HG02678 (cell line): ENCODE measurements at regions not wholly inside any gene's neighbourhood (a gene's known extent, or its start where the extent isn't known, plus 50 kb on each side); places are given as distances from the start of the nearest gene placed in this dataset.

ENCODE experiments used
- ATAC-seq: cut with Tn5 transposase; IDR thresholded peaks from one replicate; pipeline ENCODE4 v1.9.1; 2021; ENCODE audit warnings: mild to moderate bottlenecking, moderate library complexity; ENCODE audit not compliant: unreplicated experiment

DNA sequence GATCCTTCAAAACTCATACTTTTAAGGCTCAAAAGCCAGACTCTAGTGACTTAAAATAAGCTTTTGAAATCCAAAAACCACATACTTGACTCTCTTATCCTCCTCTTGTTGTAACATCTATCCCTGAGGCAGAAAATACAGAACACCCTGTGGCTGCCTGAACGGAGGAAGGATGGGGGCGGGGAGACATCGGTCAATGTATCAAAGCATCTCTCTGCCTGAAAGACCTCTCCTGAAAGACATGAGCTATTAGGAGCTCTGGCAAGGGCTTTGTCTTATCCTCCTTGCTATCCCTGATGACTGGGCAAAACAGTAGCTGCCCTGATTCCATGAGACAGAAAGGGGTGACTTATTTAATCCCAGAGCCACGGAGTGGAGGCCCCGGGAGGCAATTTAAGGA, 122.4 kb downstream of the MN1 start:
- no peak for ATAC-seq

GRCh38 chr22:27679693-27680488, 121.7 kb downstream of the MN1 start:
- no peak for ATAC-seq

DNA sequence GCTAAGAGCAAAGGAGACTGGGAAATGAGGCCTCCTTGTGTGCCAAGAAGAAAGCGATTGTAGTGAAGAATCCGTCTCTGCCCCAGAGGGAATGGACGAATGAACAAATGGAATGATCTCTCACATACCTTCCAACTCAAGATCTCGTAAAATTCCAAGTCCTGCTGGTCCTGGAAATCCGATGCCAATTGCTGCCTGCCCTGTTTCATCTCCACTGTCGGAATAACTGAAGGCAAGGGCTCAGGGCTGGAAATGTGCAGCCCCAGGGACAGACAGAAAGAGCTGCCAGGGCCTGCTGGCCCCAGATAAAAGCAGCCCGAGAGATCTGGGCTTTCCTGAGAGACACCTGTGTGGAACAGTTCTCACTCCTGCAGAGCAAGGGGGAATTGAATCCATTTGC, 120.9 kb downstream of the MN1 start:
- ATAC-seq: no peak

- no peak for ATAC-seq
Measured at GRCh38 chr22:27681037-27681436, 120.5 kb downstream of the MN1 start.

- ATAC-seq: no peak
Measured at GRCh38 chr22:27682437-27682836, 119.1 kb downstream of the MN1 start.

DNA sequence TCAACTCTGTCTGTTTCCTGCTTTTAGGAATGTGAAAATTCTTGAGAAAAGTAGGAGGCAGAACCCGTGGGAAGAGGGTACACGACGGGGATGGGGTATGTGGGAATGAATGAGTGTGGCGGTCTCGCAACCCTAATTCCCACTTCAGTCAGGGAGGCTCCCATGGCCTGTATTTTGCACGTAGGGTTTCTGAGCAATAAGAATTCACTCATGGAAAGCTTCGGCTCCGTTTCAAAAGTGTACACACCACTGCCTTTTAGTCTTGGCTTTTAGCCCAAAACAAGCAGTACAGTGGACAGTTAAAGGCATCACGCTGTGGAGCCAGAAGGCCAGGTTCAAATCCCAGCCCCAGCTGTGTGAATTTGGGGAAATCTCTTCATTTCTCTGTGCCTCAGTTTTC, 116.7 kb downstream of the MN1 start:
- no peak for ATAC-seq

DNA sequence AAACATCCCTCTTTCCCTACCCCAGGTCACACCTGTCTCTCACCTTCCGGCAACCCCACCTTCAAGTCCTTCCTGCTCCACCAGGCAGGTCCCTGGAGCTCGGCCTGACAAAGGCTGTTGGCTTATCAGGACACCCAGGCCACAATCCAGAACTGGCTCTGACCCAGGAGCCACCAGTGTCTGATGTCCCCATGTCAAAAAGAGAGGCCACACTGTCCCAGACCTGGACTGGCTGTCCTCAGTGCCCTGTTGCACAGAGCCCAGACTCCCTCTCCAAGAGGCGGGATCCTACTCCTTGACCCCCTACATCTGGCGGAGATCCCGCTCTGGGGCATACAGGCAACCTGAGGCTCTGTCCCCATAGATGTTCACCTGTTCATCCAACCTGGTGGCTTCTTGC, 116.0 kb downstream of the MN1 start:
- ATAC-seq: no peak

GRCh38 chr22:27685970-27686369, 115.6 kb downstream of the MN1 start:
- ATAC-seq: no peak

DNA sequence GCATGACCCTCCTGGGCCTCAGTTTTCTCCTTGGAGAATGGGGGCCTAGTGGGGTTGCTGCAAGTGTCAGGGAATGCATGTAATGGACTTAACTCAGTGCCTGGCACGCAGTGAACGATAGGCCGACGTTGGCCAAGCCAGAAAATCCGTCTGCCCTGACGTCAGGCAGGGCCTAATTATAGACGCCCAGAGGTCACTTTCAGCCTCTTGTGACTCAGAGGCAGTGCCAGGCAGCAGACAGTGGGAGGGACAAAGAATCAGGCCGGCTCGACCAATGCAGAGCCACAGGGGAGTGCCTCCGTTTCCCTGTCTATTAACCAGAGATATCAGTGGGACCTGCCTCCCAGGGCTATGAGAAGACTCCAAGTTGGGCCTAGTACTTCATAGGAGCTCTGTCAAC, 115.0 kb downstream of the MN1 start:
- no peak for ATAC-seq

DNA sequence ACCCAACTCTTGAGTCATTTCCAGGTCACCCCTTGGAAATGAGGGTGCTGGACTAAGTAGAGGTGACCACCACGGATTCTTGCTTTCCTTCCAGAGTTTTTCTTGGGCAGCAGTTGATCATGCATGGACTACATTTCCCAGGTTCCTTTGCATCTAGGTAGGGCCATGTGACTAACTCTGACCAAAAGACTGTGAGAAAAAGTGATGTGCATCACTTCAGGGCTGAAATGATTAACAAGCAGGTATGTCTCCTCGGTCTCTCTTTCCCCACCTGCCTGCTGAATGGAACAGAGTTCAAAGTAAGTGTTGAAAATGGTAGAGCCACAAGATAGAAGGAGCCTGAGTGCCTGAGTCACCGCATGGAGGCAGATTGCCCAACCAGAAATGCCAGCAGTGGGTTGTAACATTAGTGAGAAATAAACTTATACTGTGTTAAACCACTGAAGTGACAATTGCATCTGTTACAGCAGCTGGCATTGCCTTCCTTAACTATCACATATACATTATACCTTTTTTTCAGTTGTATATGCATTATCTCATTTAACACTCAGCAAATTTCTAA, 113.5 kb downstream of the MN1 start:
- ATAC-seq: no peak

DNA sequence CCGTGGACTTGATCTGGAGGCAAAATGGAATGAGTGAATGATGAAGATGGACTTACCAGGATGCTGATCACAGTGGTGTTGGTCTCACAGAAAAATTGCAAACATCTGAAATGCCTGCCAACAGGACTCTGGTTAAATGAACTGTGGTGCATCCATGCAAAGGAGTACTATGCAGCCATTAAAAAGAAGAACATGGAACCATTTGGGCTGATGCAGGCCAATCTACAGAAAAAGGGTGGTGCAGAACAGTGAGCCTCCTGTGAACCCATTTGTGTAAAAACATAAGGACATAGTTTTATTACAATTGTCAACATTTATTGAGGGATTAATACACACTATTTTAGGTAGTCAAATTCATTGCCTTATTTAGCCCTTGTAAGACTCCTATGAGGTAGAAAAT, 111.9 kb downstream of the MN1 start:
- no peak for ATAC-seq

GRCh38 chr22:27690599-27690998, 111.0 kb downstream of the MN1 start:
- ATAC-seq: no peak

DNA sequence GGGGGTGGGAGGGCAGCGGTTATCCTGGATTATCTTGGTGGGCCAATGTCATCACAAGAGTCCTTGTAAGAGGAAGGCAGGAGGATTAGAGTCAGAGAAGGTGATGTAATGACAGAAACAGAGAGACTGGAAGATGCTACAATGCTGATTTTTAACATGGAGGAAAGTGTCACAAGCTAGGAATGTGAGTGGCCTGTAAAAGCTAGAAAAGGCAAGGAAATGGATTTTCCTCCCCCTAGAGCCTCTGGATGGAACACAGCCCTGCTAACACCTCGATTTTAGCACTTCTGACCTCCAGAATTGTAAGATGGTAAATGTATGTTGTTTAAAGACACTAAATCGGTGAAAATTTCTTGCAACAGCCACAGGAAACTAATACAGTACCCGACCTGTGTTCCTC, 109.3 kb downstream of the MN1 start:
- no peak for ATAC-seq

DNA sequence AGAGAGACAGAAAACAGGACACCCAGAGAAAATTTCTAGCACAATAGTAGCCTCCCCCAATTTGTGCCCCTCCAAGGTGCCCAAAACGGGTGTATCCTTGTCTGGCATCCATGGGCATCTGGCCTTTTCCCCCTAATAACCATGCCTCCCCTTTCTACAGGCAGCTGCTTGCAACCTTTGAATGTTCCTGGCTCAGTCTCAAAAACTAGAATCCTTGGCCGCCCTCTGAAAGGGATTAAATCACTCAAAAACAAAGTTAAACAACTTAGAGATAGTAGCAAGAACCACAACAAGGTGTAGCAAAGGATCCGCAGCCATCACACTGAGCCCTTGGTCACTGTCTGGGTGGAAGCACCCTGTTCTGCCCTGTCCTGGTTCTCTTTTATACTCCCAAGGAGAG, 105.6 kb downstream of the MN1 start:
- ATAC-seq: no peak

DNA sequence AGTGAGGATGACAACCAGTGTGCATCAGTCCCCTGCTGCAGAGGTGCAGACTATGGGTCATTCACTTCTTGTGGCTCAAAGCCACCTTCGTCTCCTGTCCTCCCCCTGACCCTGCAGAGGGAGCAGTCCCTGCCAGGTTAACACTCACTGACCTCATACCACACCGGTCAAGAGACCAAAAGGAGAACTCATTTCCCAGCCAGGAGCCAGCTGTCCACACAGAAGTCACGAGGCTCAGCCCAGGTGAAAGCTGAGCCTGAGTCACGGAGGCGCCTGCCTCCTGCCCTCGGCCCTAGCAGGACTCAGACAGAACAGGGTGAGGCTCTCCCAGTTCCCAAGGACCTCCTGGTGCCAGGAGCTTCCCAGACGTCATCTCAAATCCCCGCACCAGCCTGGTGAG, 103.7 kb downstream of the MN1 start:
- ATAC-seq: no peak
